Caco-2 (cell line): ENCODE measurements at regions not wholly inside any gene's neighbourhood (a gene's known extent, or its start where the extent isn't known, plus 50 kb on each side); places are given as distances from the start of the nearest gene placed in this dataset.

Experiments used
- BruUV-seq: library from RNA; stranded (reverse); fragments of 400-500 nt; replicated peaks from 2 replicates; lab custom pipeline; 2021; lab: Mats Ljungman, UMichigan
- CTCF ChIA-PET: fragments of 300-600 bp; sonication (Branson Sonifier 250); formaldehyde crosslinking; loops from one replicate; lab custom pipeline; 2022; ENCODE audit warnings: antibody characterized with exemption; lab: Charles Lee
- POLR2A ChIA-PET: fragments of 300-600 bp; sonication (Branson Sonifier 250); formaldehyde crosslinking; loops from one replicate; lab custom pipeline; 2022; ENCODE audit warnings: antibody characterized with exemption; lab: Charles Lee
- DNase-seq, 2 experiments: peaks; one replicate each; pipeline versions ENCODE4 v3.0.0 to v3.0.0-alpha.2; 2020 to 2022
- H3K27me3 ChIP-seq: replicated peaks from 2 replicates; pipeline ENCODE4 v1.6.0; 2011; ENCODE audit warnings: low read length; ENCODE audit not compliant: control insufficient read depth, insufficient read depth
- H3K36me3 ChIP-seq: 2 replicates; pipeline ENCODE4 v1.5.1; 2011; ENCODE audit warnings: low read length; ENCODE audit not compliant: control insufficient read depth, insufficient read depth
- H3K4me1 ChIP-seq: fragments of 250-450 bp; sonication (Bioruptor Pico); 2 replicates; pipeline ENCODE4 v1.5.1; 2020; ENCODE audit warnings: mild to moderate bottlenecking
- H3K4me3 ChIP-seq: 2 replicates; pipeline ENCODE4 v1.5.1; 2011; ENCODE audit warnings: low read depth, mild to moderate bottlenecking, control low read depth, low read length
- H3K9me3 ChIP-seq: fragments of 250-450 bp; sonication (Bioruptor Pico); 2 replicates; pipeline ENCODE4 v1.5.1; 2020; ENCODE audit warnings: mild to moderate bottlenecking, moderate library complexity
- H3K27ac Mint-ChIP-seq: one replicate; pipeline ENCODE4 v1.8.0; 2022; ENCODE audit warnings: mixed read lengths; ENCODE audit not compliant: unreplicated experiment
- H3K27me3 Mint-ChIP-seq: one replicate; pipeline ENCODE4 v1.8.0; 2022; ENCODE audit warnings: mixed read lengths; ENCODE audit not compliant: insufficient read depth, unreplicated experiment
- H3K36me3 Mint-ChIP-seq: one replicate; pipeline ENCODE4 v1.8.0; 2022; ENCODE audit warnings: mild to moderate bottlenecking, mixed read lengths; ENCODE audit not compliant: insufficient read depth, unreplicated experiment
- H3K4me1 Mint-ChIP-seq: one replicate; pipeline ENCODE4 v1.8.0; 2022; ENCODE audit warnings: low read depth, mixed read lengths; ENCODE audit not compliant: unreplicated experiment
- H3K4me3 Mint-ChIP-seq: one replicate; pipeline ENCODE4 v1.8.0; 2022; ENCODE audit warnings: mild to moderate bottlenecking, moderate library complexity, mixed read lengths; ENCODE audit not compliant: unreplicated experiment
- H3K9me3 Mint-ChIP-seq: one replicate; pipeline ENCODE4 v1.8.0; 2022; ENCODE audit warnings: mixed read lengths; ENCODE audit not compliant: unreplicated experiment
- CTCF ChIP-seq, 2 experiments: fragments of 200-600 bp in 1 of 2; IDR thresholded peaks; 1 replicate in 1 of 2; 2 replicates in 1 of 2; pipeline versions ENCODE4 v1.5.1 to v1.8.0; 2011 to 2022; ENCODE audit warnings: antibody characterized with exemption in 1 of 2, control low read depth in 1 of 2, inconsistent platforms in 1 of 2, low read depth in 1 of 2, low read length in 1 of 2, mild to moderate bottlenecking in 1 of 2, moderate library complexity in 1 of 2; ENCODE audit not compliant: insufficient read depth in 1 of 2, severe bottlenecking in 1 of 2, unreplicated experiment in 1 of 2
- intact Hi-C: fragments of 100-400 bp; cut with micrococcal nuclease; formaldehyde crosslinking; loops from one replicate; pipeline ENCODE4 v1.10.0; 2022; ENCODE audit not compliant: unreplicated experiment

- Mint-ChIP-seq H3K27me3 (peaks cover 8% of the 10 kb centered on the region), H3K4me1 (no peaks in the 10 kb centered on the region), H3K4me3 (no peak overlapping the region), H3K36me3 (no peaks in the 10 kb centered on the region), H3K9me3 (no peaks in the 10 kb centered on the region), H3K27ac (no peak overlapping the region)
- POLR2A ChIA-PET: no interaction called here
- no peak for DNase-seq
- BruUV-seq: no TSS peak
- no peaks in the 10 kb centered on the region for H3K36me3 ChIP-seq
- TF ChIP-seq CTCF (IDR thresholded peaks at IDR 0.05; ENCODE audit: insufficient read depth in 1 of 2, low read depth in 1 of 2, low read length in 1 of 2, severe bottlenecking in 1 of 2, unreplicated experiment in 1 of 2): no peak
- no peaks in the 10 kb centered on the region for H3K4me1 ChIP-seq
- intact Hi-C loops: no loop called here
- no peaks in the 10 kb centered on the region for H3K9me3 ChIP-seq
- CTCF ChIA-PET: no interaction called here
- no peaks in the 10 kb centered on the region for H3K27me3 ChIP-seq
- H3K4me3 ChIP-seq: no peak overlapping the region
These were observed 185.5 kb downstream of the MOXD1 start for GRCh38 chr6:132215805-132216204.

- DNase-seq: no peak
- H3K27me3 ChIP-seq: no peaks in the 10 kb centered on the region
- Mint-ChIP-seq H3K27ac (no peak overlapping the region), H3K36me3 (no peaks in the 10 kb centered on the region), H3K4me1 (no peaks in the 10 kb centered on the region), H3K4me3 (no peak overlapping the region), H3K9me3 (no peaks in the 10 kb centered on the region), H3K27me3 (peaks cover 8% of the 10 kb centered on the region)
- no peak overlapping the region for H3K4me3 ChIP-seq
- no peaks in the 10 kb centered on the region for H3K36me3 ChIP-seq
- ChIA-PET CTCF (no interaction called here), POLR2A (no interaction called here)
- no TSS peak for BruUV-seq
- intact Hi-C loops: no loop called here
- no peaks in the 10 kb centered on the region for H3K4me1 ChIP-seq
- H3K9me3 ChIP-seq: no peaks in the 10 kb centered on the region
- no peak for TF ChIP-seq CTCF (IDR thresholded peaks at IDR 0.05; ENCODE audit: insufficient read depth in 1 of 2, low read depth in 1 of 2, low read length in 1 of 2, severe bottlenecking in 1 of 2, unreplicated experiment in 1 of 2)
These were observed 186.6 kb downstream of the MOXD1 start for GRCh38 chr6:132214716-132215115.

GRCh38 chr6:132213732-132214131 is 187.5 kb downstream of the MOXD1 start:
- no peak for TF ChIP-seq CTCF (IDR thresholded peaks at IDR 0.05; ENCODE audit: insufficient read depth in 1 of 2, low read depth in 1 of 2, low read length in 1 of 2, severe bottlenecking in 1 of 2, unreplicated experiment in 1 of 2)
- no peaks in the 10 kb centered on the region for H3K9me3 Mint-ChIP-seq
- Histone ChIP-seq H3K36me3 (no peaks in the 10 kb centered on the region), H3K9me3 (no peaks in the 10 kb centered on the region), H3K27me3 (no peaks in the 10 kb centered on the region), H3K4me1 (no peaks in the 10 kb centered on the region), H3K4me3 (no peak overlapping the region)
- BruUV-seq: no TSS peak
- H3K27ac Mint-ChIP-seq: no peak overlapping the region
- peaks cover 10% of the 10 kb centered on the region for H3K27me3 Mint-ChIP-seq
- CTCF ChIA-PET: no interaction called here
- POLR2A ChIA-PET: no interaction called here
- intact Hi-C loops: no loop called here
- no peaks in the 10 kb centered on the region for H3K36me3 Mint-ChIP-seq
- H3K4me3 Mint-ChIP-seq: no peak overlapping the region
- DNase-seq: no peak
- H3K4me1 Mint-ChIP-seq: no peaks in the 10 kb centered on the region
